K562 (cell line): ENCODE measurements at regions not wholly inside any gene's neighbourhood (a gene's known extent, or its start where the extent isn't known, plus 50 kb on each side); places are given as distances from the start of the nearest gene placed in this dataset.

Experiments
- ATAC-seq: fragments of 200-7000 bp; cut with Tn5 transposase; 3 replicates; pipeline ENCODE4 v1.9.1; 2020; ENCODE audit warnings: moderate library complexity
- BruUV-seq: library from RNA; stranded (reverse); fragments of 400-500 nt; replicated peaks from 2 replicates; lab custom pipeline; 2021; lab: Mats Ljungman, UMichigan
- CTCF ChIA-PET: fragments of 300-600 bp; formaldehyde crosslinking; extraction: SDS; loops from one replicate; lab custom pipeline; 2021; ENCODE audit warnings: low intra/inter-chr PET ratio; lab: Yijun Ruan, JAX
- POLR2A ChIA-PET: fragments of 300-600, 350-650 bp; sonication (Branson Sonifier 250); formaldehyde crosslinking; extraction: SDS; loops from one replicate; lab custom pipeline; 2021; ENCODE audit warnings: antibody characterized with exemption, inconsistent platforms; lab: Yijun Ruan, JAX
- DNase-seq, 4 experiments: peaks; one replicate each; pipeline versions ENCODE4 v3.0.0 to v3.0.0-alpha.2; 2011 to 2018; ENCODE audit warnings: low spot score in 3 of 4, mixed read lengths in 3 of 4; ENCODE audit errors: extremely low read depth in 1 of 4
- FAIRE-seq: peaks from 2 replicates; lab custom pipeline; 2011; peaks lifted over from hg19 to GRCh38; lab: Jason Lieb, UNC
- H2AFZ ChIP-seq: 2 replicates; pipeline ENCODE4 v1.6.0; 2011; ENCODE audit warnings: low read depth, low read length, control low read depth, inconsistent platforms
- H3K27ac ChIP-seq: fragments of 200-600 bp; 3 replicates; pipeline ENCODE4 v1.8.0; 2011; ENCODE audit warnings: low read depth, mild to moderate bottlenecking, control low read depth, inconsistent platforms, low read length, moderate library complexity, mixed read lengths; ENCODE audit errors: extremely low read depth
- H3K27me3 ChIP-seq, 2 experiments: fragments of 300-600 bp in 1 of 2; 2 replicates in 1 of 2; 3 replicates in 1 of 2; pipeline versions ENCODE4 v1.6.0 to v1.8.0; 2011; ENCODE audit warnings: inconsistent platforms in 2 of 2, low read length in 2 of 2, mild to moderate bottlenecking in 1 of 2, mixed read lengths in 1 of 2, moderate library complexity in 1 of 2; ENCODE audit not compliant: control insufficient read depth in 2 of 2, insufficient read depth in 2 of 2
- H3K36me3 ChIP-seq: fragments of 300-600 bp; 3 replicates; pipeline ENCODE4 v1.8.0; 2011; ENCODE audit warnings: mild to moderate bottlenecking, low read length, inconsistent platforms; ENCODE audit not compliant: control insufficient read depth, insufficient read depth
- H3K4me1 ChIP-seq, 2 experiments: fragments of 200-600 bp in 1 of 2; replicated peaks in 1 of 2; 2 replicates in 1 of 2; 3 replicates in 1 of 2; pipeline versions ENCODE4 v1.5.1 to v1.8.0; 2011; ENCODE audit warnings: inconsistent platforms in 2 of 2, low read length in 2 of 2, mild to moderate bottlenecking in 1 of 2, mixed read lengths in 1 of 2, moderate library complexity in 1 of 2; ENCODE audit not compliant: control insufficient read depth in 2 of 2, insufficient read depth in 2 of 2
- H3K4me2 ChIP-seq: 2 replicates; pipeline ENCODE4 v1.6.1; 2011; ENCODE audit warnings: low read length, control low read depth, inconsistent platforms, mixed read lengths; ENCODE audit not compliant: insufficient read depth
- H3K4me3 ChIP-seq: fragments of 200-600 bp; sonication (generic), shearing (Covaris generic); 2 replicates; pipeline ENCODE4 v1.5.1; 2016; ENCODE audit warnings: control low read depth, inconsistent platforms
- H3K79me2 ChIP-seq: fragments of 200-600 bp; 3 replicates; pipeline ENCODE4 v1.8.0; 2011; ENCODE audit warnings: low read length, inconsistent platforms; ENCODE audit not compliant: control insufficient read depth, insufficient read depth
- H3K9ac ChIP-seq, 2 experiments: 2 replicates each; pipeline versions ENCODE4 v1.6.0 to v1.6.1; 2011; ENCODE audit warnings: low read depth in 2 of 2, low read length in 2 of 2, control low read depth in 1 of 2, inconsistent platforms in 1 of 2, mild to moderate bottlenecking in 1 of 2, mixed read lengths in 1 of 2; ENCODE audit not compliant: insufficient read depth in 1 of 2
- H3K9me1 ChIP-seq: one replicate; pipeline ENCODE4 v1.6.0; 2011; ENCODE audit warnings: inconsistent platforms, mild to moderate bottlenecking, low read length, moderate library complexity; ENCODE audit not compliant: control insufficient read depth, insufficient read depth
- H3K9me3 ChIP-seq: replicated peaks from 2 replicates; pipeline ENCODE4 v1.5.1; 2011; ENCODE audit warnings: low read depth, low read length, inconsistent platforms; ENCODE audit not compliant: control insufficient read depth, insufficient read depth
- H4K20me1 ChIP-seq: replicated peaks from 2 replicates; pipeline ENCODE4 v1.6.1; 2011; ENCODE audit warnings: low read length, inconsistent platforms, mixed read lengths; ENCODE audit not compliant: control insufficient read depth, insufficient read depth
- CREB5 ChIP-seq: fragments of 250-450 bp; sonication (Bioruptor Pico); IDR thresholded peaks from 2 replicates; pipeline ENCODE4 v1.5.0; 2020; ENCODE audit warnings: mild to moderate bottlenecking
- HDAC2 ChIP-seq: fragments of 450-650 bp; IDR thresholded peaks from 2 replicates; pipeline ENCODE4 v1.6.1; 2016; ENCODE audit warnings: mild to moderate bottlenecking
- MYNN ChIP-seq, 2 experiments: sonication (generic); formaldehyde crosslinking in 1 of 2; IDR thresholded peaks; 2 replicates each; pipeline versions ENCODE4 v1.5.0 to v1.6.1; 2016 to 2020; ENCODE audit warnings: antibody characterized with exemption in 1 of 2, missing genetic modification reagents in 1 of 2
- NFIX ChIP-seq: fragments of 250-450 bp; sonication (Bioruptor Pico); IDR thresholded peaks from 2 replicates; pipeline ENCODE4 v1.4.0; 2020; ENCODE audit warnings: low read depth, mild to moderate bottlenecking, moderate library complexity
- PHF20 ChIP-seq: fragments of 450-650 bp; IDR thresholded peaks from 2 replicates; pipeline ENCODE4 v1.6.1; 2018; ENCODE audit not compliant: partially characterized antibody
- POLR2B ChIP-seq: fragments of 450-650 bp; IDR thresholded peaks from 2 replicates; pipeline ENCODE4 v1.6.1; 2018; ENCODE audit warnings: low read depth; ENCODE audit not compliant: partially characterized antibody
- RFX7 ChIP-seq: fragments of 250-450 bp; sonication (Bioruptor Pico); IDR thresholded peaks from 2 replicates; pipeline ENCODE4 v1.5.1; 2021; ENCODE audit warnings: mild to moderate bottlenecking
- XRCC3 ChIP-seq: fragments of 450-650 bp; IDR thresholded peaks from 2 replicates; pipeline ENCODE4 v1.6.1; 2017; ENCODE audit warnings: mild to moderate bottlenecking, moderate library complexity
- ZFX ChIP-seq: sonication (generic); formaldehyde crosslinking; IDR thresholded peaks from 2 replicates; pipeline ENCODE4 v1.8.0; 2022; ENCODE audit warnings: mild to moderate bottlenecking, missing genetic modification reagents, moderate library complexity
- ZNF121 ChIP-seq: sonication (generic); formaldehyde crosslinking; conservative IDR thresholded peaks from 2 replicates; pipeline ENCODE4 v1.8.0; 2022; ENCODE audit warnings: missing genetic modification reagents
- ZNF408 ChIP-seq: fragments of 250-450 bp; sonication (Bioruptor Pico); IDR thresholded peaks from 2 replicates; pipeline ENCODE4 v1.4.0; 2020; ENCODE audit warnings: low read depth, mild to moderate bottlenecking, moderate library complexity
- WGBS: fragments of 100-300 bp; shearing (Covaris generic); methylation state at CpG from one replicate; pipeline ENCODE4 v1.1.6; 2016; ENCODE audit warnings: low coverage, mixed read lengths; ENCODE audit not compliant: insufficient coverage; ENCODE audit errors: missing lambda C conversion rate; 5-methylcytosine and 5-hydroxymethylcytosine counted together
- in situ Hi-C: fragments of 300-500 bp; cut with MboI; formaldehyde crosslinking; loops from 4 replicates; pipeline ENCODE4 v1.15.0; 2018; ENCODE audit warnings: inconsistent platforms, mixed read lengths
- intact Hi-C: fragments of 100-400 bp; cut with micrococcal nuclease; formaldehyde crosslinking; loops from 2 replicates; pipeline ENCODE4 v1.14.2; 2022
- TF ChIP-seq, protein P1 (sequence below): fragments of 250-450 bp; sonication (Bioruptor Pico); IDR thresholded peaks from 2 replicates; pipeline ENCODE4 v1.4.0; 2020; ENCODE audit warnings: mild to moderate bottlenecking

GRCh38 chr1:67528141-67528540, 97.9 kb upstream of the SERBP1 start:
- no peaks in the 10 kb centered on the region for H3K36me3 ChIP-seq
- intact Hi-C loops, result no loop called here
- 15% methylated on average over 4 of the region's 4 CpGs for WGBS
- no peak overlapping the region for H3K4me3 ChIP-seq
- TF ChIP-seq ZNF121 (CRISPR knock-in tag) (peak; percentile 16; the same call in 1 of the 2 replicates), CREB5 (CRISPR knock-in tag) (no peak)
- TF ChIP-seq, all 486 proteins: peak for 1
- H3K9me1 ChIP-seq, result no peaks in the 10 kb centered on the region
- H4K20me1 ChIP-seq, result no peaks in the 10 kb centered on the region
- no peak overlapping the region for H2AFZ ChIP-seq
- ChIA-PET POLR2A (interaction anchor here (1.3 kb wide), 1 partner anchor 9 kb away, joined by 4 read pairs; no protein-coding TSS in a partner anchor), CTCF (no interaction called here)
- no peaks in the 10 kb centered on the region for H3K79me2 ChIP-seq
- H3K27me3 ChIP-seq, result no peaks in the 10 kb centered on the region
- H3K9ac ChIP-seq, result no peak overlapping the region
- ATAC-seq, result no peak
- peaks cover 0 to 4% of the 10 kb centered on the region in 2 experiments; a peak in 1 of 5 replicates for H3K4me1 ChIP-seq
- no peak for DNase-seq
- no peaks in the 10 kb centered on the region for H3K9me3 ChIP-seq
- no peak overlapping the region for H3K27ac ChIP-seq
- H3K4me2 ChIP-seq, result no peak overlapping the region
- BruUV-seq, result no TSS peak
- in situ Hi-C loops, result loop anchor here (25.0 kb wide), 3 partner anchors 584 to 934 kb away; no protein-coding TSS in a partner anchor
- no peak for FAIRE-seq

GRCh38 chr1:67530071-67530470, 99.9 kb upstream of the SERBP1 start:
- Histone ChIP-seq H3K4me3 (no peak overlapping the region), H3K9me3 (no peaks in the 10 kb centered on the region), H2AFZ (no peak overlapping the region), H4K20me1 (no peaks in the 10 kb centered on the region), H3K9me1 (no peaks in the 10 kb centered on the region), H3K9ac (no peak overlapping the region), H3K4me1 (peaks cover 0 to 4% of the 10 kb centered on the region in 2 experiments; a peak in 2 of 5 replicates), H3K27me3 (no peaks in the 10 kb centered on the region), H3K4me2 (no peak overlapping the region), H3K27ac (no peak overlapping the region), H3K79me2 (no peaks in the 10 kb centered on the region), H3K36me3 (no peaks in the 10 kb centered on the region)
- ATAC-seq, result no peak
- ChIA-PET POLR2A (interaction anchor here (0.7 kb wide), 1 partner anchor 256 kb away, joined by 3 read pairs; no protein-coding TSS in a partner anchor), CTCF (interaction anchor here (1.2 kb wide), 1 partner anchor 231 kb away, joined by 5 read pairs; no protein-coding TSS in a partner anchor)
- in situ Hi-C loops (loop anchor here (25.0 kb wide), 3 partner anchors 582 to 932 kb away; no protein-coding TSS in a partner anchor), intact Hi-C loops (loop anchor here (5.0 kb wide), 2 partner anchors 322 to 582 kb away; no protein-coding TSS in a partner anchor)
- no peak for FAIRE-seq
- DNase-seq, result no peak
- TF ChIP-seq NFIX (CRISPR knock-in tag) (no peak), XRCC3 (no peak), POLR2B (no peak), PHF20 (no peak), HDAC2 (no peak), RFX7 (CRISPR knock-in tag) (no peak), ZFX (CRISPR knock-in tag) (no peak), MYNN (IDR thresholded peaks at IDR 0.05) (no peak), MYNN (CRISPR knock-in tag; IDR thresholded peaks at IDR 0.05) (no peak), ZNF408 (CRISPR knock-in tag) (no peak), ZNF121 (CRISPR knock-in tag) (no peak)
- TF ChIP-seq, protein P1, sequence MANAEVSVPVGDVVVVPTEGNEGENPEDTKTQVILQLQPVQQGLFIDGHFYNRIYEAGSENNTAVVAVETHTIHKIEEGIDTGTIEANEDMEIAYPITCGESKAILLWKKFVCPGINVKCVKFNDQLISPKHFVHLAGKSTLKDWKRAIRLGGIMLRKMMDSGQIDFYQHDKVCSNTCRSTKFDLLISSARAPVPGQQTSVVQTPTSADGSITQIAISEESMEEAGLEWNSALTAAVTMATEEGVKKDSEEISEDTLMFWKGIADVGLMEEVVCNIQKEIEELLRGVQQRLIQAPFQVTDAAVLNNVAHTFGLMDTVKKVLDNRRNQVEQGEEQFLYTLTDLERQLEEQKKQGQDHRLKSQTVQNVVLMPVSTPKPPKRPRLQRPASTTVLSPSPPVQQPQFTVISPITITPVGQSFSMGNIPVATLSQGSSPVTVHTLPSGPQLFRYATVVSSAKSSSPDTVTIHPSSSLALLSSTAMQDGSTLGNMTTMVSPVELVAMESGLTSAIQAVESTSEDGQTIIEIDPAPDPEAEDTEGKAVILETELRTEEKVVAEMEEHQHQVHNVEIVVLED (CRISPR knock-in tag), result no peak
- BruUV-seq, result no TSS peak
